NT2/D1 (cell line): ENCODE measurements at regions not wholly inside any gene's neighbourhood (a gene's known extent, or its start where the extent isn't known, plus 50 kb on each side); places are given as distances from the start of the nearest gene placed in this dataset.

Experiments used
- SUZ12 ChIP-seq: IDR thresholded peaks from 2 replicates; pipeline ENCODE4 v1.6.1; 2011; ENCODE audit not compliant: insufficient read length, insufficient read depth; ENCODE audit errors: extremely low read depth
- YY1 ChIP-seq: IDR thresholded peaks from 2 replicates; pipeline ENCODE4 v1.6.1; 2011; ENCODE audit not compliant: insufficient read length, insufficient read depth
- ZNF274 ChIP-seq: IDR thresholded peaks from 2 replicates; pipeline ENCODE4 v1.6.1; 2011; ENCODE audit warnings: mild to moderate bottlenecking, low read depth, low read length

GRCh38 chr12:43062201-43062895, 472.8 kb upstream of the PRICKLE1 start:
- TF ChIP-seq ZNF274 (no peak), YY1 (no peak), SUZ12 (no peak)
